PC-3 (cell line): ENCODE measurements at regions not wholly inside any gene's neighbourhood (a gene's known extent, or its start where the extent isn't known, plus 50 kb on each side); places are given as distances from the start of the nearest gene placed in this dataset.

Experiments used
- ATAC-seq: fragments of 200-7000 bp; cut with Tn5 transposase; 2 replicates; pipeline ENCODE4 v1.9.1; 2020; ENCODE audit warnings: mild to moderate bottlenecking, moderate library complexity
- BruUV-seq: library from RNA; stranded (reverse); fragments of 400-500 nt; replicated peaks from 2 replicates; lab custom pipeline; 2021; lab: Mats Ljungman, UMichigan
- CTCF ChIA-PET: fragments of 300-600 bp; sonication (Branson Sonifier 250); formaldehyde crosslinking; loops from one replicate; lab custom pipeline; 2022; ENCODE audit warnings: antibody characterized with exemption; lab: Charles Lee
- POLR2A ChIA-PET: fragments of 300-600 bp; sonication (Branson Sonifier 250); formaldehyde crosslinking; loops from one replicate; lab custom pipeline; 2022; ENCODE audit warnings: antibody characterized with exemption; ENCODE audit not compliant: unreplicated experiment; lab: Charles Lee
- DNase-seq: peaks from one replicate; pipeline ENCODE4 v3.0.0-alpha.2; 2015
- H2AFZ ChIP-seq: fragments of 300-600 bp; sonication (generic); 2 replicates; pipeline ENCODE4 v1.6.0; 2016; ENCODE audit warnings: antibody characterized with exemption, low read length
- H3F3A ChIP-seq: fragments of 300-600 bp; sonication (generic); one replicate; pipeline ENCODE4 v1.6.0; 2017; ENCODE audit warnings: antibody characterized with exemption, low read length, control low read depth, mild to moderate bottlenecking; ENCODE audit not compliant: unreplicated experiment
- H3K27ac ChIP-seq: fragments of 300-600 bp; sonication (generic); 2 replicates; pipeline ENCODE4 v1.5.1; 2016; ENCODE audit warnings: mild to moderate bottlenecking, low read length
- H3K27me3 ChIP-seq: fragments of 300-600 bp; sonication (generic); 2 replicates; pipeline ENCODE4 v1.6.1; 2016; ENCODE audit warnings: low read length, mixed read lengths
- H3K36me3 ChIP-seq: fragments of 300-600 bp; sonication (generic); 2 replicates; pipeline ENCODE4 v1.6.1; 2016; ENCODE audit warnings: low read depth, mixed run types, low read length, mixed read lengths
- H3K4me1 ChIP-seq: fragments of 300-600 bp; sonication (generic); 2 replicates; pipeline ENCODE4 v1.5.1; 2016; ENCODE audit warnings: low read length; ENCODE audit not compliant: insufficient read depth
- H3K4me2 ChIP-seq: fragments of 300-600 bp; sonication (generic); 2 replicates; pipeline ENCODE4 v1.6.0; 2016; ENCODE audit warnings: low read length
- H3K4me3 ChIP-seq: fragments of 300-600 bp; sonication (generic); 2 replicates; pipeline ENCODE4 v1.5.1; 2016; ENCODE audit warnings: mild to moderate bottlenecking, low read length, mixed read lengths
- H3K79me2 ChIP-seq: fragments of 300-600 bp; sonication (generic); 2 replicates; pipeline ENCODE4 v1.6.1; 2017; ENCODE audit warnings: low read length, mixed read lengths
- H3K9ac ChIP-seq: fragments of 300-600 bp; sonication (generic); 2 replicates; pipeline ENCODE4 v1.6.0; 2016; ENCODE audit warnings: mild to moderate bottlenecking, low read length
- H3K9me2 ChIP-seq: fragments of 300-600 bp; sonication (generic); replicated peaks from 2 replicates; pipeline ENCODE4 v1.6.1; 2016; ENCODE audit warnings: mixed run types, low read length, mixed read lengths
- H3K9me3 ChIP-seq: fragments of 300-600 bp; sonication (generic); 2 replicates; pipeline ENCODE4 v1.6.1; 2016; ENCODE audit warnings: low read length, mixed read lengths
- H4K20me1 ChIP-seq: fragments of 300-600 bp; sonication (generic); 2 replicates; pipeline ENCODE4 v1.6.1; 2016; ENCODE audit warnings: low read length, mixed read lengths
- EZH2 ChIP-seq: fragments of 300-600 bp; sonication (generic); IDR thresholded peaks from one replicate; pipeline ENCODE4 v1.6.1; 2017; ENCODE audit warnings: antibody characterized with exemption, mild to moderate bottlenecking, low read length; ENCODE audit not compliant: unreplicated experiment
- EZH2phosphoT487 ChIP-seq: fragments of 300-600 bp; sonication (generic); IDR thresholded peaks from 2 replicates; pipeline ENCODE4 v1.6.1; 2018; ENCODE audit warnings: mild to moderate bottlenecking, antibody characterized with exemption, low read length, borderline replicate concordance
- intact Hi-C: fragments of 100-400 bp; cut with micrococcal nuclease; formaldehyde crosslinking; loops from 2 replicates; pipeline ENCODE4 v1.9.0; 2023
- TF ChIP-seq, protein P1 (sequence below): fragments of 300-600 bp; sonication (generic); conservative IDR thresholded peaks from 2 replicates; pipeline ENCODE4 v1.5.1; 2017; ENCODE audit warnings: antibody characterized with exemption, low read depth, mild to moderate bottlenecking, low read length

DNA sequence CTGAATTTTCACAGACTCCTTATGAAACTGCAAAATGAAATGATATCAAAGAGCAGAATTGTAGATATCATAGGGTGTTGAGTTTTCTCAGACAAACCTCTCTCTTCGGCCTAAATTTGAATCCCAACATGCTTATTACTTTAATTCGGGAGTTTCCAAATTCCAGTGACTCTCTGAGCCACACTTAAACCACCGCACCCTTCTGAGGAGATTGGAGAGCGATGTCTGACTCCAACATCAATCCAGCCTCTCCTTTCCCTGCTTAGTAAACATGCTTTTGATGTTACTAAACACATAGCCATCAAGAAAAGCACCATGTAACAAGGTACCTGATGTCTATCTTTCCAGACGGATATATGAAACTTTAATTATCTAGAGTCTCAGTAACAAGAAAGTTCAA lies 103.1 kb upstream of the ARHGAP28 start:
- ATAC-seq, result no peak
- no peaks in the 10 kb centered on the region for H3K9me2 ChIP-seq
- H3K9me3 ChIP-seq, result no peaks in the 10 kb centered on the region
- TF ChIP-seq, protein P1, sequence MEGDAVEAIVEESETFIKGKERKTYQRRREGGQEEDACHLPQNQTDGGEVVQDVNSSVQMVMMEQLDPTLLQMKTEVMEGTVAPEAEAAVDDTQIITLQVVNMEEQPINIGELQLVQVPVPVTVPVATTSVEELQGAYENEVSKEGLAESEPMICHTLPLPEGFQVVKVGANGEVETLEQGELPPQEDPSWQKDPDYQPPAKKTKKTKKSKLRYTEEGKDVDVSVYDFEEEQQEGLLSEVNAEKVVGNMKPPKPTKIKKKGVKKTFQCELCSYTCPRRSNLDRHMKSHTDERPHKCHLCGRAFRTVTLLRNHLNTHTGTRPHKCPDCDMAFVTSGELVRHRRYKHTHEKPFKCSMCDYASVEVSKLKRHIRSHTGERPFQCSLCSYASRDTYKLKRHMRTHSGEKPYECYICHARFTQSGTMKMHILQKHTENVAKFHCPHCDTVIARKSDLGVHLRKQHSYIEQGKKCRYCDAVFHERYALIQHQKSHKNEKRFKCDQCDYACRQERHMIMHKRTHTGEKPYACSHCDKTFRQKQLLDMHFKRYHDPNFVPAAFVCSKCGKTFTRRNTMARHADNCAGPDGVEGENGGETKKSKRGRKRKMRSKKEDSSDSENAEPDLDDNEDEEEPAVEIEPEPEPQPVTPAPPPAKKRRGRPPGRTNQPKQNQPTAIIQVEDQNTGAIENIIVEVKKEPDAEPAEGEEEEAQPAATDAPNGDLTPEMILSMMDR, result no peak
- TF ChIP-seq EZH2, result no peak
- no peak for TF ChIP-seq EZH2phosphoT487
- H3K27me3 ChIP-seq, result no peaks in the 10 kb centered on the region
- no peak overlapping the region for H3K9ac ChIP-seq
- no peak overlapping the region for H3K4me2 ChIP-seq
- no peak for DNase-seq
- H2AFZ ChIP-seq, result no peak overlapping the region
- ChIA-PET POLR2A (no interaction called here), CTCF (no interaction called here)
- no peak overlapping the region for H3K27ac ChIP-seq
- H4K20me1 ChIP-seq, result no peaks in the 10 kb centered on the region
- intact Hi-C loops, result no loop called here
- no peak overlapping the region for H3K4me3 ChIP-seq
- BruUV-seq, result no TSS peak
- no peaks in the 10 kb centered on the region for H3K79me2 ChIP-seq
- H3F3A ChIP-seq, result peaks cover 4% of the 10 kb centered on the region
- peaks cover 18% of the 10 kb centered on the region for H3K4me1 ChIP-seq
- H3K36me3 ChIP-seq, result no peaks in the 10 kb centered on the region

DNA sequence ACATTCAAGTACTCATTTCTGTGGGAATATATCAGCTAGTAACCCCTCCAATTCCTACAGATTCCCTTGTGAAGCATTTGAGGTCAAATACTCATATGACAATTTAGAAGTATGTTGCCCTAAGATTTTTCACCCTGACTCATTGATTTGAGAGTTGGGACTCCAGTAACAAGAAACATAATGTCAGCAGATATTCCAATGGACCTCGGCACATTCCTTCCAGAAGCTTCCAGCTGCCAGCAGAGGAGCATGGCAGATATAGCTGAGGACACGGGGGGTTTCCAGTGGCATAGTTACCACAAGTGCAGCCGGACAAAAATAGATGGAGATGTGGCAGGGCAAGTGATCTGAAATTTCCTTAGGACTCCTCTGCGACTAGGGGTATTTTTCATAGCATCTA lies 101.9 kb upstream of the ARHGAP28 start:
- no peaks in the 10 kb centered on the region for H3K9me2 ChIP-seq
- TF ChIP-seq, protein P1, result no peak
- TF ChIP-seq EZH2phosphoT487 (no peak), EZH2 (no peak)
- no peak for DNase-seq
- H3K4me3 ChIP-seq, result no peak overlapping the region
- H3K27ac ChIP-seq, result no peak overlapping the region
- no TSS peak for BruUV-seq
- H3K79me2 ChIP-seq, result no peaks in the 10 kb centered on the region
- peaks cover 4% of the 10 kb centered on the region for H3F3A ChIP-seq
- H2AFZ ChIP-seq, result no peak overlapping the region
- no peak overlapping the region for H3K4me2 ChIP-seq
- intact Hi-C loops, result no loop called here
- H3K27me3 ChIP-seq, result no peaks in the 10 kb centered on the region
- CTCF ChIA-PET, result no interaction called here
- H3K36me3 ChIP-seq, result no peaks in the 10 kb centered on the region
- POLR2A ChIA-PET, result no interaction called here
- H3K9ac ChIP-seq, result no peak overlapping the region
- ATAC-seq, result no peak
- no peaks in the 10 kb centered on the region for H4K20me1 ChIP-seq
- peaks cover 18% of the 10 kb centered on the region for H3K4me1 ChIP-seq
- no peaks in the 10 kb centered on the region for H3K9me3 ChIP-seq

DNA sequence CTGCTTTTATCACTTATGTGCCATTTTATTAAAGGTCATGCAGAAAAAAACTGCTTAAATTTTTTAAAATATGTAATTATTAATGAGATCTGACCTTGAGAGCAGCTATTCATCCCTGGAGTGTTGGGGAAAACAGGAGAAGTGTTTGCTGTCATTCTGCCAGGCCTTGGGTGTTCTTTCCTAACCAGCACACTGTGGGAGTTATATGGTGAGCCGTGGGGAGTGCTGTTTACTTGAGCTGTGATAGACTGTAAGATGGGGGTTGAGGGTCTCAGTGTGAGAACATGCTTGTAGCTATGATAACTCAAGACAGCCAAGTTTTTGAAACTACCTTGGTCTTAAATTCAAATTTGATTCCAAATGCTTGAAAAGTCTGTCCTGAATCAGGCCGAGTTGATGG lies 101.3 kb upstream of the ARHGAP28 start:
- no peak overlapping the region for H2AFZ ChIP-seq
- H3K9ac ChIP-seq, result no peak overlapping the region
- POLR2A ChIA-PET, result no interaction called here
- peaks cover 4% of the 10 kb centered on the region for H3F3A ChIP-seq
- CTCF ChIA-PET, result no interaction called here
- H3K27ac ChIP-seq, result no peak overlapping the region
- no peaks in the 10 kb centered on the region for H4K20me1 ChIP-seq
- no peak overlapping the region for H3K4me3 ChIP-seq
- intact Hi-C loops, result no loop called here
- H3K79me2 ChIP-seq, result no peaks in the 10 kb centered on the region
- no peaks in the 10 kb centered on the region for H3K36me3 ChIP-seq
- H3K4me1 ChIP-seq, result peaks cover 18% of the 10 kb centered on the region
- no TSS peak for BruUV-seq
- ATAC-seq (no peak), DNase-seq (no peak)
- no peak overlapping the region for H3K4me2 ChIP-seq
- no peaks in the 10 kb centered on the region for H3K9me2 ChIP-seq
- TF ChIP-seq EZH2 (no peak), EZH2phosphoT487 (no peak)
- TF ChIP-seq, protein P1, result no peak
- H3K9me3 ChIP-seq, result no peaks in the 10 kb centered on the region
- H3K27me3 ChIP-seq, result no peaks in the 10 kb centered on the region
